ENCODE measurements at regions not wholly inside any gene's neighbourhood (a gene's known extent, or its start where the extent isn't known, plus 50 kb on each side); places are given as distances from the start of the nearest gene placed in this dataset.

- no peaks in the 10 kb centered on the region for H3K36me3 ChIP-seq
- 100% methylated on average over 1 of the region's 2 CpGs; no CpG with 5 or more reads in 1 of the 2 donors for WGBS, 2 donors (ENCODE audit: low coverage in 1 of 2)
- H3K9me3 ChIP-seq, result peaks cover 0 to 30% (median 0%) of the 10 kb centered on the region in 3 donors
- H3K27me3 ChIP-seq, result no peaks in the 10 kb centered on the region
- H3K4me3 ChIP-seq, result no peak overlapping the region
- H3K4me1 ChIP-seq, result no peaks in the 10 kb centered on the region
- no peak overlapping the region for H3K27ac ChIP-seq
- TF ChIP-seq, protein P1, sequence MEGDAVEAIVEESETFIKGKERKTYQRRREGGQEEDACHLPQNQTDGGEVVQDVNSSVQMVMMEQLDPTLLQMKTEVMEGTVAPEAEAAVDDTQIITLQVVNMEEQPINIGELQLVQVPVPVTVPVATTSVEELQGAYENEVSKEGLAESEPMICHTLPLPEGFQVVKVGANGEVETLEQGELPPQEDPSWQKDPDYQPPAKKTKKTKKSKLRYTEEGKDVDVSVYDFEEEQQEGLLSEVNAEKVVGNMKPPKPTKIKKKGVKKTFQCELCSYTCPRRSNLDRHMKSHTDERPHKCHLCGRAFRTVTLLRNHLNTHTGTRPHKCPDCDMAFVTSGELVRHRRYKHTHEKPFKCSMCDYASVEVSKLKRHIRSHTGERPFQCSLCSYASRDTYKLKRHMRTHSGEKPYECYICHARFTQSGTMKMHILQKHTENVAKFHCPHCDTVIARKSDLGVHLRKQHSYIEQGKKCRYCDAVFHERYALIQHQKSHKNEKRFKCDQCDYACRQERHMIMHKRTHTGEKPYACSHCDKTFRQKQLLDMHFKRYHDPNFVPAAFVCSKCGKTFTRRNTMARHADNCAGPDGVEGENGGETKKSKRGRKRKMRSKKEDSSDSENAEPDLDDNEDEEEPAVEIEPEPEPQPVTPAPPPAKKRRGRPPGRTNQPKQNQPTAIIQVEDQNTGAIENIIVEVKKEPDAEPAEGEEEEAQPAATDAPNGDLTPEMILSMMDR (IDR thresholded peaks at IDR 0.05), result no peak
- TF ChIP-seq POLR2AphosphoS5 (IDR thresholded peaks at IDR 0.05), result no peak
- TF ChIP-seq POLR2A (IDR thresholded peaks at IDR 0.05), result no peak
- ATAC-seq, result no peak
Measured at GRCh38 chr2:111626037-111626864, 257.7 kb downstream of the ANAPC1 start.

DNA sequence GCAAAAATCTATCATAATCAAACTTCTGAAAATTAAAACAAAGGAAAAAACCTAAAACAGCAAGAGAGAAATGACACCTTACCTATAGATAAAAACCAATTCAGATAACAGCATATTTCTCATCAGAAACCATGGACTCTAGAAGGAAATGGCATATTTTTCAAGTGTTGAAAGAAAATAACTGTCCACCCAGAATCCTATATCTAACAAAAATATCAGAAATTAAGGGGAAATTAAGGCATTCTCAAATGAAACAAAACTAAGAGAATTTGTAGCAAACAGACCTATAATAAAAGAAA, 257.2 kb downstream of the ANAPC1 start:
- ATAC-seq, result no peak
- Histone ChIP-seq H3K9me3 (peaks cover 0 to 30% (median 0%) of the 10 kb centered on the region in 3 donors), H3K27me3 (no peaks in the 10 kb centered on the region), H3K27ac (no peak overlapping the region), H3K4me1 (no peaks in the 10 kb centered on the region), H3K4me3 (no peak overlapping the region), H3K36me3 (no peaks in the 10 kb centered on the region)
- TF ChIP-seq EP300 (IDR thresholded peaks at IDR 0.05) (no peak), POLR2AphosphoS5 (IDR thresholded peaks at IDR 0.05) (no peak), POLR2A (IDR thresholded peaks at IDR 0.05) (no peak)
- TF ChIP-seq, protein P1 (IDR thresholded peaks at IDR 0.05), result no peak

GRCh38 chr2:111627256-111627655, 256.7 kb downstream of the ANAPC1 start:
- Histone ChIP-seq H3K9me3 (peaks cover 0 to 30% (median 0%) of the 10 kb centered on the region in 3 donors), H3K4me3 (no peak overlapping the region), H3K36me3 (no peaks in the 10 kb centered on the region), H3K27ac (no peak overlapping the region), H3K27me3 (no peaks in the 10 kb centered on the region), H3K4me1 (no peaks in the 10 kb centered on the region)
- WGBS, 2 donors (ENCODE audit: low coverage in 1 of 2), result 80 to 90% methylated on average over 5 of the region's 5 CpGs
- no peak for TF ChIP-seq POLR2A (IDR thresholded peaks at IDR 0.05)
- TF ChIP-seq EP300 (IDR thresholded peaks at IDR 0.05), result no peak
- TF ChIP-seq POLR2AphosphoS5 (IDR thresholded peaks at IDR 0.05), result no peak
- no peak for ATAC-seq

DNA sequence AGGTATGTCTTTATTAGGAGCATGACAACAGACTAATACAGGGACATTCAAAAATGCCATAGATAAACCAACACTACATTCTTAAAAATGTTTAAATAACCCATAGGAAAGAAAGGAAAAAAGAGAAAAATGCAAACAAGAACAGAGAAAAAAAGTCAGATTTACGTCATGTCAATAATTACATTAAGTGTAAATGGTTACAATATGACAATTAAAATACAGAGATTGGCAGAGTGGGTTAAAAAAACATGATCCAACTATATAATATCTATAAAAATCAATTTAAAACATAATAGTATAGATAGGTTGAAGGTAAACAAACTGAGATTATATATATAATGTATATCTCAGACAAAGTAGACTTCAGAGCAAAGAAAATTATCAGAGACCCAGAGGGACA, 255.8 kb downstream of the ANAPC1 start:
- Histone ChIP-seq H3K36me3 (no peaks in the 10 kb centered on the region), H3K9me3 (peaks cover 0 to 30% (median 0%) of the 10 kb centered on the region in 3 donors), H3K27me3 (no peaks in the 10 kb centered on the region), H3K4me3 (no peak overlapping the region), H3K4me1 (no peaks in the 10 kb centered on the region), H3K27ac (no peak overlapping the region)
- WGBS, 2 donors (ENCODE audit: low coverage in 1 of 2), result 90 to 94% methylated on average over 1 of the region's 1 CpG
- TF ChIP-seq EP300 (IDR thresholded peaks at IDR 0.05) (no peak), POLR2AphosphoS5 (IDR thresholded peaks at IDR 0.05) (no peak), POLR2A (IDR thresholded peaks at IDR 0.05) (no peak)
- TF ChIP-seq, protein P1 (IDR thresholded peaks at IDR 0.05), result no peak
- no peak for ATAC-seq

- no peak overlapping the region for H3K4me3 ChIP-seq
- H3K27me3 ChIP-seq, result no peaks in the 10 kb centered on the region
- H3K36me3 ChIP-seq, result no peaks in the 10 kb centered on the region
- H3K27ac ChIP-seq, result no peak overlapping the region
- ATAC-seq, result no peak
- no peaks in the 10 kb centered on the region for H3K4me1 ChIP-seq
- 86 to 100% methylated on average over 1 to 2 of the region's 2 CpGs for WGBS, 2 donors (ENCODE audit: low coverage in 1 of 2)
- H3K9me3 ChIP-seq, result peaks cover 0 to 30% (median 0%) of the 10 kb centered on the region in 3 donors
- TF ChIP-seq, protein P1 (IDR thresholded peaks at IDR 0.05), result no peak
- TF ChIP-seq POLR2AphosphoS5 (IDR thresholded peaks at IDR 0.05), result no peak
- no peak for TF ChIP-seq EP300 (IDR thresholded peaks at IDR 0.05)
- TF ChIP-seq POLR2A (IDR thresholded peaks at IDR 0.05), result no peak
Measured at GRCh38 chr2:111629983-111630382, 254.0 kb downstream of the ANAPC1 start.

All from gastroesophageal sphincter (tissue), 4 donors.